Prostate gland (tissue), 2 donors: ENCODE measurements at regions not wholly inside any gene's neighbourhood (a gene's known extent, or its start where the extent isn't known, plus 50 kb on each side); places are given as distances from the start of the nearest gene placed in this dataset.
"Not testable (repeated sequence)": the region's sequence is repeated elsewhere in the genome, so short reads cannot be mapped to it uniquely, and the experiment has no call there.

Experiments used
- DNase-seq: peaks from one replicate; pipeline ENCODE4 v3.0.0-alpha.2; 2019; ENCODE audit warnings: low spot score
- H3K27ac ChIP-seq, 2 donors: fragments of 200-600 bp; sonication (generic); 2 replicates each; pipeline ENCODE4 v1.5.1; 2017 to 2019
- H3K27me3 ChIP-seq: fragments of 200-600 bp; sonication (generic); replicated peaks from 2 replicates; pipeline ENCODE4 v1.5.1; 2019; ENCODE audit not compliant: insufficient read depth
- H3K36me3 ChIP-seq, 2 donors: fragments of 200-600 bp; sonication (generic); 1 replicate in 1 of 2; 2 replicates in 1 of 2; pipeline versions ENCODE4 v1.5.1 to v1.8.1; 2017 to 2019
- H3K4me1 ChIP-seq: fragments of 200-600 bp; sonication (generic); replicated peaks from 2 replicates; pipeline ENCODE4 v1.5.1; 2019
- H3K4me3 ChIP-seq, 2 donors: fragments of 200-600 bp; sonication (generic); 2 replicates each; pipeline ENCODE4 v1.5.1; 2017 to 2019
- H3K9me3 ChIP-seq: fragments of 200-600 bp; sonication (generic); 2 replicates; pipeline ENCODE4 v1.5.1; 2017
- POLR2A ChIP-seq: fragments of 450-650 bp; IDR thresholded peaks from one replicate; pipeline ENCODE4 v1.6.1; 2016; ENCODE audit warnings: antibody characterized with exemption, mild to moderate bottlenecking
- POLR2AphosphoS5 ChIP-seq: sonication (generic); formaldehyde crosslinking; IDR thresholded peaks from one replicate; pipeline ENCODE4 v1.6.1; 2017; ENCODE audit warnings: antibody characterized with exemption
- WGBS: methylation state at CpG from one replicate; pipeline ENCODE4 v1.1.5; 2018; 5-methylcytosine and 5-hydroxymethylcytosine counted together
- intact Hi-C: fragments of 100-400 bp; cut with DNase I; formaldehyde crosslinking; loops from one replicate; pipeline ENCODE4 v1.14.2; 2022
- TF ChIP-seq, protein P1 (sequence below), 4 experiments: fragments of 200-600 bp in 2 of 4; fragments of 450-650 bp in 2 of 4; sonication (generic) in 2 of 4; IDR thresholded peaks; 1 replicate in 3 of 4; 2 replicates in 1 of 4; pipeline ENCODE4 v1.5.1; 2016 to 2019; ENCODE audit warnings: antibody characterized with exemption in 4 of 4, mild to moderate bottlenecking in 2 of 4, moderate library complexity in 2 of 4

DNA sequence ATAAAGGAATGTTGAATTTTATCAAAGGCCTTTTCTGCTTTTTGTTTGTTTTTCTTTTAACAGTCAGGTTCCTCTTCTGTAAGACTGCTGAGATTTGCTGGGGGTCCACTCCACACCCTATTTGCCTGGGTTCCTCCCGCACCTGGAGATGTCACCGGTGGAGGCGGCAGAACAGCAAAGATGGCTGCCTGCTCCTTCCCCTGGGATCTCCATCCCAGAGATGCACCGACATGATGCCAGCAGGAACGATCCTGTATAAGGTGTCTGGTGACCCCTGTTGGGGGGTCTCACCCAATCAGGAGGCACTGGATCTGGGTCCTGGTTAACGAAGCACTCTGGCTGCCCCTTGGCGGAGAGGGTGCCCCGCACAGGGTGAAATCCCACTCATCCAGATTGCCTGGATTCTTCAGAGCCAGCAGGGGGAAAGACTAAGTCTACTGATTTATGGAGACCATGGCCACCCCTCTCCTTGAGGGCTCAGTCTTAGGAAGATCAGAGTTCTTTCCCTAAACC is 244.0 kb upstream of the MDGA2 start:
- H3K27me3 ChIP-seq: no peaks in the 10 kb centered on the region
- TF ChIP-seq POLR2A: no peak
- TF ChIP-seq, protein P1, sequence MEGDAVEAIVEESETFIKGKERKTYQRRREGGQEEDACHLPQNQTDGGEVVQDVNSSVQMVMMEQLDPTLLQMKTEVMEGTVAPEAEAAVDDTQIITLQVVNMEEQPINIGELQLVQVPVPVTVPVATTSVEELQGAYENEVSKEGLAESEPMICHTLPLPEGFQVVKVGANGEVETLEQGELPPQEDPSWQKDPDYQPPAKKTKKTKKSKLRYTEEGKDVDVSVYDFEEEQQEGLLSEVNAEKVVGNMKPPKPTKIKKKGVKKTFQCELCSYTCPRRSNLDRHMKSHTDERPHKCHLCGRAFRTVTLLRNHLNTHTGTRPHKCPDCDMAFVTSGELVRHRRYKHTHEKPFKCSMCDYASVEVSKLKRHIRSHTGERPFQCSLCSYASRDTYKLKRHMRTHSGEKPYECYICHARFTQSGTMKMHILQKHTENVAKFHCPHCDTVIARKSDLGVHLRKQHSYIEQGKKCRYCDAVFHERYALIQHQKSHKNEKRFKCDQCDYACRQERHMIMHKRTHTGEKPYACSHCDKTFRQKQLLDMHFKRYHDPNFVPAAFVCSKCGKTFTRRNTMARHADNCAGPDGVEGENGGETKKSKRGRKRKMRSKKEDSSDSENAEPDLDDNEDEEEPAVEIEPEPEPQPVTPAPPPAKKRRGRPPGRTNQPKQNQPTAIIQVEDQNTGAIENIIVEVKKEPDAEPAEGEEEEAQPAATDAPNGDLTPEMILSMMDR (IDR thresholded peaks at IDR 0.05): no peak
- TF ChIP-seq POLR2AphosphoS5: no peak
- H3K4me1 ChIP-seq: no peaks in the 10 kb centered on the region
- H3K36me3 ChIP-seq: no peaks in the 10 kb centered on the region
- no peak overlapping the region for H3K27ac ChIP-seq
- DNase-seq: no peak
- 90% methylated on average over 8 of the region's 8 CpGs for WGBS
- intact Hi-C loops: no loop called here
- H3K4me3 ChIP-seq: no peak overlapping the region
- H3K9me3 ChIP-seq: no peaks in the 10 kb centered on the region

DNA sequence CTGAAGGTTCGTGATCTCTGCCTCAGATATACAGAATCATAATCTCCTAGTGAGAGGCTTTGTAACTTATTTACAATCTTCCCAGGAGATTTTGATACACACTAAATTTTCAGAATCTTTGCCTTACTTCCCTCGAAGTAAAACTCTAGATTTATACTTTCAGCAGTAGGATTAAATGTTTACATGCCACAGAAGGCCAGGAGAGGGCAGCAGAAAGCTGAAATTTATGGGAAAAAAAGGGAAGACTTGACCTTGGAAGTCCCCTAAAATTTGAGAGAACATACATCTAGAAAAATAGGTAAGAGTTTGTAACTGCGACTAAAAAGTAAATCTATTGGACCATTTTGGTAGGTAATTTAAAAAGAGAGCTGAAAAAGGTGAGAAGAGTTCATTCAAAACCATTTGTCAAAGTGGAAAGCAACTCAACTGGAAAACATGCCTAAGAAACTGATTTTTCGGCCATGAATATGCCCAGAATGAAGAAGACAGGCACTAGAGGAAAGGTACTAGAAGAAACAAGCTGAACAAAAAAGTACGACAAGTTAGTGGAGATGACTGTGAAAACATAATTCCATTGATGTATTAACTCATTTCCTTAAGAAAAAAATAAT is 242.0 kb upstream of the MDGA2 start:
- intact Hi-C loops: no loop called here
- WGBS: 55% methylated on average over 5 of the region's 5 CpGs
- Histone ChIP-seq H3K4me1 (no peaks in the 10 kb centered on the region), H3K27ac (no peak overlapping the region), H3K27me3 (no peaks in the 10 kb centered on the region), H3K9me3 (no peaks in the 10 kb centered on the region), H3K36me3 (no peaks in the 10 kb centered on the region), H3K4me3 (no peak overlapping the region)
- no peak for DNase-seq
- TF ChIP-seq POLR2AphosphoS5: no peak
- TF ChIP-seq, protein P1 (IDR thresholded peaks at IDR 0.05): peak in 1 of 4 experiments; percentile 25

DNA sequence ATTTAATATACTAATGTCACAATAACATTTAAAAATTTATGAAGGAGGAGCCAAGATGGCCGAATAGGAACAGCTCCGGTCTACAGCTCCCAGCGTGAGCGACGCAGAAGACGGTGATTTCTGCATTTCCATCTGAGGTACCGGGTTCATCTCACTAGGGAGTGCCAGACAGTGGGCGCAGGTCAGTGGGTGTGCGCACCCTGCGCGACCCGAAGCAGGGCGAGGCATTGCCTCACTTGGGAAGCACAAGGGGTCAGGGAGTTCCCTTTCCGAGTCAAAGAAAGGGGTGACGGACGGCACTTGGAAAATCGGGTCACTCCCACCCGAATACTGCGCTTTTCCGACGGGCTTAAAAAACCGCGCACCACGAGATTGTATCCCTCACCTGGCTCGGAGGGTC is 225.7 kb upstream of the MDGA2 start:
- H3K27ac ChIP-seq, H3K36me3 ChIP-seq, H3K27me3 ChIP-seq, H3K4me1 ChIP-seq, intact Hi-C loops, H3K9me3 ChIP-seq, H3K4me3 ChIP-seq, DNase-seq: not testable (repeated sequence)
- WGBS: 96% methylated on average over 21 of the region's 25 CpGs

DNA sequence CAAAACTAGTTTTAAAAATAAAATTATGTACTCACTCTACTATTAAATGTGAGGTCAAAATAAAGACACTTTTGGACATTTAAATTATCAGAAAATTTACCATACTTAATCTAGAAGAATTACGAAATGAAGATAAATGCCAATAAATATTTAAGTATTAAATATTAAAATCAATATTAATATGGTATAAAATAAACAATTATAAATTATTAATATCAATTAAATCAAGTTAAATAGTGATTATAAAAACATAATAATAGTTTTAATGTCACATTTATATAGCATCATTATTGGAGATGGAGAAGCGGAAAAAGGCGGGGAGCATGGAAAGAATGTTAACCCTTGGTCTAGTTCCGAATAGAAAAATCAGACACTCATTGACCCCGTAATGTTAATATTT is 224.3 kb upstream of the MDGA2 start:
- no peaks in the 10 kb centered on the region for H3K27me3 ChIP-seq
- 75% methylated on average over 5 of the region's 5 CpGs for WGBS
- no peak for DNase-seq
- H3K4me1 ChIP-seq: no peaks in the 10 kb centered on the region
- H3K4me3 ChIP-seq: no peak overlapping the region
- H3K27ac ChIP-seq: no peak overlapping the region
- H3K36me3 ChIP-seq: no peaks in the 10 kb centered on the region
- no peaks in the 10 kb centered on the region for H3K9me3 ChIP-seq
- TF ChIP-seq POLR2AphosphoS5 (no peak), POLR2A (no peak)
- TF ChIP-seq, protein P1 (IDR thresholded peaks at IDR 0.05): no peak
- intact Hi-C loops: no loop called here

DNA sequence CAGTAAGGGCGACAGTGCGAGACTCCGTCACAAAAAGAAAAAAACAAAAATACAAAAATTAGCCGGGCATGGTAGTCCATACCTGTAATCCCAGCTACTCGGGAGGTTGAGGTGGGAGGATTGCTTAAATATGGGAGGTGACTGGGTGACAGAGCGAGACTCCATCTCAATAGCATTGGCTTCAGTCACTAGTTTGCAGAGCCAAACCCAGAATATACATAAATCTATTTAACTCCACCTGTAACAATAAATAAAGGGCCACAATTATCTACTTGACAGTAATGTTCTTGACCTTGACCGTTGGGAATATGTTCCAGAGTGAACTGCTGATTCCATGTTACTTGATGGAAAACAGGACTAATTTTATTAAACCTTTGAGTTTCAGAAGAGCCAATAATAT is 198.9 kb upstream of the MDGA2 start:
- intact Hi-C loops: no loop called here
- Histone ChIP-seq H3K36me3 (no peaks in the 10 kb centered on the region), H3K27ac (no peak overlapping the region), H3K27me3 (no peaks in the 10 kb centered on the region), H3K9me3 (no peaks in the 10 kb centered on the region), H3K4me3 (no peak overlapping the region), H3K4me1 (no peaks in the 10 kb centered on the region)
- WGBS: 80% methylated on average over 7 of the region's 7 CpGs
- no peak for DNase-seq
- TF ChIP-seq, protein P1 (IDR thresholded peaks at IDR 0.05): no peak
- no peak for TF ChIP-seq POLR2AphosphoS5
- TF ChIP-seq POLR2A: no peak
